ENCODE measurements at regions not wholly inside any gene's neighbourhood (a gene's known extent, or its start where the extent isn't known, plus 50 kb on each side); places are given as distances from the start of the nearest gene placed in this dataset.

DNA sequence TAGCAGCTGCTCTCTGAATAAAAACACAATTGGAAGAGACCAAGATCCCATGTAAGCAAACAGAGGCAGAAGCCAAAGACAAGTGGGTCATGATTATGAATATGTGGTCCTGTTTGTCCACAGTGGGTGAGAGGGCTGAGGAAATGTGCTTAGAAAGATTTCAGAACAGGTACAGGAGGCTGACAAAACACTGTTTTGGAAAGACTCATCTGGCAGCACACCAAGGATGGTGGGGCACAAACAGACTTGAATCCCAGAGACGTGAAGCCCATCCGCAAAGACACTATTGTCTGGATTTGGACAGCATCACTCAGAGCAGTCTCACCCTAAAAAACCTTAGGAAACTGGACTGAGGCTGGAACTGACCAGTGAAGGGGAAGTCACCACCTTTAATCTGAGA, 85.0 kb downstream of the ADRB2 start:
- H3K56ac ChIP-seq (ENCODE audit: insufficient read length, low read depth, low read length), result no peak overlapping the region
- H3K4me1 Mint-ChIP-seq, result peaks cover 35 to 38% of the 10 kb centered on the region in 2 experiments
- H3K4me2 ChIP-seq (ENCODE audit: insufficient read depth, insufficient read length, low read length), result no peak overlapping the region
- no peak overlapping the region for H3K18ac ChIP-seq (ENCODE audit: insufficient read length, low read depth, low read length)
- peaks cover 10% of the 10 kb centered on the region; the same call in 1 of the 2 replicates for H3K4me1 ChIP-seq (ENCODE audit: insufficient read depth, low read length)
- H3K36me3 Mint-ChIP-seq (ENCODE audit: insufficient read depth in 1 of 3, low read depth in 3 of 3), result no peaks in the 10 kb centered on the region
- no peak overlapping the region for H3K4me3 Mint-ChIP-seq
- no peak overlapping the region for H3K27ac ChIP-seq (ENCODE audit: insufficient read length, low read depth, low read length)
- H4K5ac ChIP-seq (ENCODE audit: insufficient read length, low read depth, low read length), result no peak overlapping the region
- H2BK20ac ChIP-seq (ENCODE audit: low read depth, low read length, poor library complexity, severe bottlenecking), result no peak overlapping the region
- no peaks in the 10 kb centered on the region for H3K27me3 ChIP-seq (ENCODE audit: insufficient read depth, low read length)
- H2BK15ac ChIP-seq (ENCODE audit: low read depth, low read length), result no peak overlapping the region
- H3K23ac ChIP-seq (ENCODE audit: insufficient read length, low read depth, low read length), result no peak overlapping the region
- peak overlapping the region in 2 of 3 experiments; percentile 30 to 31; a peak in 3 of 7 replicates for H3K27ac Mint-ChIP-seq
- TF ChIP-seq CTCF (conservative IDR thresholded peaks at IDR 0.05), result no peak
- DNase-seq, result no peak
- H3T11ph ChIP-seq (ENCODE audit: low read length), result no peak overlapping the region
- H2BK5ac ChIP-seq (ENCODE audit: insufficient read length, low read length), result no peak overlapping the region
- H3K27me3 Mint-ChIP-seq (ENCODE audit: low read depth), result no peaks in the 10 kb centered on the region; the same call in 1 of the 2 replicates
- H2BK120ac ChIP-seq (ENCODE audit: low read depth, low read length, poor library complexity, severe bottlenecking), result no peak overlapping the region
- H4K8ac ChIP-seq (replicated peaks; ENCODE audit: insufficient read length, low read depth, low read length), result no peak overlapping the region
- H3K9me3 ChIP-seq (ENCODE audit: control insufficient read depth, low read depth, low read length), result no peaks in the 10 kb centered on the region
- no peak overlapping the region for H4K91ac ChIP-seq (ENCODE audit: insufficient read length, low read depth, low read length)
- H3K79me1 ChIP-seq (ENCODE audit: insufficient read depth, low read depth, low read length, poor library complexity, severe bottlenecking), result no peaks in the 10 kb centered on the region
- H2BK12ac ChIP-seq (ENCODE audit: insufficient read length, low read depth, low read length), result no peak overlapping the region
- no peaks in the 10 kb centered on the region for H4K20me1 ChIP-seq (ENCODE audit: control insufficient read depth, insufficient read depth, insufficient read length)
- no CpG with 5 or more reads among the region's 2 CpGs for whole genome bisulfite sequencing (ENCODE audit: extremely low coverage, insufficient read length, low lambda C conversion rate)
- H2AK5ac ChIP-seq (ENCODE audit: insufficient read length, low read length), result no peak overlapping the region
- no peaks in the 10 kb centered on the region for H3K79me2 ChIP-seq (ENCODE audit: insufficient read depth, low read length)
- H3K4ac ChIP-seq (ENCODE audit: low read depth, low read length), result no peak overlapping the region
- H3K9ac ChIP-seq (ENCODE audit: extremely low read depth, insufficient read length, low read length), result no peak overlapping the region
- no peaks in the 10 kb centered on the region for H3K23me2 ChIP-seq (ENCODE audit: insufficient read length, low read depth, low read length, poor library complexity, severe bottlenecking)
- H3K14ac ChIP-seq (ENCODE audit: insufficient read depth, low read length), result no peak overlapping the region
- H3K9me3 Mint-ChIP-seq, result no peaks in the 10 kb centered on the region
- H2AFZ ChIP-seq (ENCODE audit: low read length), result no peak overlapping the region
